ENCODE measurements at regions not wholly inside any gene's neighbourhood (a gene's known extent, or its start where the extent isn't known, plus 50 kb on each side); places are given as distances from the start of the nearest gene placed in this dataset.
"Not testable (repeated sequence)": the region's sequence is repeated elsewhere in the genome, so short reads cannot be mapped to it uniquely, and the experiment has no call there.

- TF ChIP-seq AEBP2 (tag by site-specific recombination; IDR thresholded peaks at IDR 0.05; ENCODE audit: borderline replicate concordance) (no peak), SP7 (tag by site-specific recombination; IDR thresholded peaks at IDR 0.05) (no peak), ZNF274 (IDR thresholded peaks at IDR 0.05; ENCODE audit: low read length) (no peak), ZNF274 (tag by site-specific recombination; IDR thresholded peaks at IDR 0.05; ENCODE audit: borderline replicate concordance) (no peak), ZNF366 (tag by site-specific recombination; conservative IDR thresholded peaks at IDR 0.05) (no peak), ZNF518A (tag by site-specific recombination; conservative IDR thresholded peaks at IDR 0.05; ENCODE audit: low read depth) (no peak), GLIS1 (tag by site-specific recombination; IDR thresholded peaks at IDR 0.05) (no peak), ZNF433 (tag by site-specific recombination; IDR thresholded peaks at IDR 0.05; ENCODE audit: low read depth) (no peak), ZNF658 (tag by site-specific recombination; IDR thresholded peaks at IDR 0.05) (no peak)
Observed at GRCh38 chr4:164239976-164240375, 514.0 kb upstream of the SMIM31 start (continued).

- Histone ChIP-seq H3K4me1 (ENCODE audit: control insufficient read depth, insufficient read depth, low read length) (no peaks in the 10 kb centered on the region), H3K4me3 (ENCODE audit: low read depth, low read length) (no peak overlapping the region), H3K27ac (ENCODE audit: extremely low read depth, low read depth, low read length) (no peak overlapping the region), H3K9me3 (ENCODE audit: control insufficient read depth, insufficient read depth, low read depth, low read length) (no peaks in the 10 kb centered on the region), H3K36me3 (ENCODE audit: control insufficient read depth in 2 of 2, insufficient read depth in 1 of 2, low read length in 2 of 2) (no peaks in the 10 kb centered on the region)
- TF ChIP-seq PATZ1 (tag by site-specific recombination; IDR thresholded peaks at IDR 0.05): no peak
- ChIA-PET POLR2A (no interaction called here), CTCF (no interaction called here)
Observed at GRCh38 chr4:164251257-164251656, 502.7 kb upstream of the SMIM31 start.

GRCh38 chr4:164252286-164252685, 501.6 kb upstream of the SMIM31 start:
- Histone ChIP-seq H3K4me1 (ENCODE audit: control insufficient read depth, insufficient read depth, low read length) (no peaks in the 10 kb centered on the region), H3K9me3 (ENCODE audit: control insufficient read depth, insufficient read depth, low read depth, low read length) (no peaks in the 10 kb centered on the region), H3K36me3 (ENCODE audit: control insufficient read depth in 2 of 2, insufficient read depth in 1 of 2, low read length in 2 of 2) (no peaks in the 10 kb centered on the region), H3K4me3 (ENCODE audit: low read depth, low read length) (no peak overlapping the region), H3K27ac (ENCODE audit: extremely low read depth, low read depth, low read length) (no peak overlapping the region)
- ChIA-PET POLR2A (no interaction called here), CTCF (no interaction called here)
- TF ChIP-seq ZNF585B (tag by site-specific recombination; IDR thresholded peaks at IDR 0.05) (no peak), SP2 (tag by site-specific recombination; IDR thresholded peaks at IDR 0.05) (no peak)

- Histone ChIP-seq H3K36me3 (ENCODE audit: control insufficient read depth in 2 of 2, insufficient read depth in 1 of 2, low read length in 2 of 2) (no peaks in the 10 kb centered on the region), H3K4me3 (ENCODE audit: low read depth, low read length) (no peak overlapping the region), H3K4me1 (ENCODE audit: control insufficient read depth, insufficient read depth, low read length) (no peaks in the 10 kb centered on the region), H3K27ac (ENCODE audit: extremely low read depth, low read depth, low read length) (no peak overlapping the region), H3K9me3 (ENCODE audit: control insufficient read depth, insufficient read depth, low read depth, low read length) (no peaks in the 10 kb centered on the region)
- ChIA-PET POLR2A (no interaction called here), CTCF (no interaction called here)
- TF ChIP-seq SCRT1 (tag by site-specific recombination; IDR thresholded peaks at IDR 0.05; ENCODE audit: borderline replicate concordance): no peak
- TF ChIP-seq ATF2 (tag by site-specific recombination; IDR thresholded peaks at IDR 0.05; ENCODE audit: low read depth): no peak
- TF ChIP-seq ZNF768 (tag by site-specific recombination; IDR thresholded peaks at IDR 0.05): no peak
Observed at GRCh38 chr4:164261831-164262230, 492.1 kb upstream of the SMIM31 start.

- H3K27ac ChIP-seq (ENCODE audit: extremely low read depth, low read depth, low read length); H3K4me3 ChIP-seq (ENCODE audit: low read depth, low read length); H3K4me1 ChIP-seq (ENCODE audit: control insufficient read depth, insufficient read depth, low read length); CTCF ChIA-PET; H3K9me3 ChIP-seq (ENCODE audit: control insufficient read depth, insufficient read depth, low read depth, low read length); H3K36me3 ChIP-seq (ENCODE audit: control insufficient read depth in 2 of 2, insufficient read depth in 1 of 2, low read length in 2 of 2); POLR2A ChIA-PET: not testable (repeated sequence)
Observed at GRCh38 chr4:164262508-164262907, 491.4 kb upstream of the SMIM31 start.
